GM06990 (cell line): ENCODE measurements at regions not wholly inside any gene's neighbourhood (a gene's known extent, or its start where the extent isn't known, plus 50 kb on each side); places are given as distances from the start of the nearest gene placed in this dataset.

Experiments
- DNase-seq: peaks from one replicate; pipeline ENCODE4 v3.0.0-alpha.2; 2011; ENCODE audit not compliant: insufficient read length; ENCODE audit errors: extremely low read depth
- H3K27me3 ChIP-seq: replicated peaks from 2 replicates; pipeline ENCODE4 v1.6.0; 2011; ENCODE audit warnings: low read length; ENCODE audit not compliant: control insufficient read depth, insufficient read depth
- H3K36me3 ChIP-seq: 2 replicates; pipeline ENCODE4 v1.5.1; 2011; ENCODE audit warnings: low read length; ENCODE audit not compliant: control insufficient read depth, insufficient read depth
- H3K4me3 ChIP-seq: replicated peaks from 2 replicates; pipeline ENCODE4 v1.5.1; 2011; ENCODE audit warnings: low read depth, mild to moderate bottlenecking, control low read depth, low read length
- CTCF ChIP-seq: IDR thresholded peaks from 2 replicates; pipeline ENCODE4 v1.5.1; 2011; ENCODE audit warnings: low read length, control low read depth, mild to moderate bottlenecking, inconsistent platforms; ENCODE audit not compliant: insufficient read depth, poor library complexity, severe bottlenecking

DNA sequence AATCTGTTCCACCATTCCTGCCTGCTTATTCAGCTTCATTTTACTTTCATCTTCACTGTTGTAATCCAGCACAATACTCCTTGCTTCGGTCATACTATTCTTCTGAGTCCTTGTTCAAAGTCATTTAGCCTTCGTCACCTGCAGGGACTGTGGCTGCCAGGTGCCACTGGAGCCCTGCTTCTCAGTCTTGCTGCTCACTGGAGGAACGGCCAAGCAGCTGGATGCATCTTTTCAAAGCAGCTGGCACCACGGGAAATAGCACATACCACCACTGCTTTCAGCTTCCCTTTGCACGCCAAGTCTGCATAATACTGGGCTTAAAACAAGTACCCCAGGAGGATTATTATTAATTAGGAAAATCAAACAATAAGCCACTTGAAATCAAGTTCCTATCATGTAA is 287.6 kb downstream of the BCHE start:
- no peak overlapping the region for H3K4me3 ChIP-seq
- no peaks in the 10 kb centered on the region for H3K27me3 ChIP-seq
- TF ChIP-seq CTCF = no peak
- no peaks in the 10 kb centered on the region for H3K36me3 ChIP-seq
- no peak for DNase-seq

- no peak for TF ChIP-seq CTCF
- Histone ChIP-seq H3K27me3 (no peaks in the 10 kb centered on the region), H3K36me3 (no peaks in the 10 kb centered on the region), H3K4me3 (no peak overlapping the region)
- DNase-seq = no peak
Observed at GRCh38 chr3:165549037-165549436, 288.2 kb downstream of the BCHE start.

DNA sequence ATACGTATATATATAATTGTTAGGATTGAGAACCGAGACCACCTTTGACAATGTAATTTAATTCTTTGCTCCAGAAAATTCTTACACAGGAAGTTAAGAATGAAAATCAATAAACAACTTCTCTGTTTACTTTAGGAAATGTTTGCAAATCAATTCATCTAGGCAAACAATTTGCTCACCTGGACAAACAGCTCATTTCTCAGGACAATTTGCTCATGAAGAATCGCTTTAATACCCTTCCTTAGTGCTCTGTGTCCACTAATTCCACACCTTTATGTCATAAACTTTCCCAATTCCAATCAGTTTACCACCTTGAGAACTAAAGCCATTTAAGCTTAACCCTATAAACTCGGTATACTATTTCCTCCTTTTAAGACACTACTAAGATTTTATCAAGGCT is 292.2 kb downstream of the BCHE start:
- Histone ChIP-seq H3K27me3 (no peaks in the 10 kb centered on the region), H3K36me3 (no peaks in the 10 kb centered on the region), H3K4me3 (no peak overlapping the region)
- DNase-seq = no peak
- TF ChIP-seq CTCF = no peak

DNA sequence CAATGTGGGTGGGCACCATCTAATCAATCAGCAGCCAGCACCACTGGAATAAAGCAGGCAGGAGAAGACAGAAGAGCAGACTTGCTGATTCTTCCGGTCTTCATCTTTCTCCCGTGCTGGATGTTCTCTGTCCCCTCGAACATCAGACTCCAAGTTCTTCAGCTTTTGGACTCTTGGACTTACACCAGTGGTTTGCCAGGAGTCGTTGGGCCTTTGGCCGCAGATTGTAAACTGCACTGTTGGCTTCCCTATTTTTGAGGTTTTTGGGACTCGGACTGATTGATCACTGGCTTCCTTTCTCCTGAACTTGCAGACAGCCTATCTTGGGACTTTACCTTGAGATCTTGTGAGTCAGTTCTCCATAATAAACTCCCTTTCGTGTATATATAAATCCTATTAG is 292.8 kb downstream of the BCHE start:
- H3K36me3 ChIP-seq = no peaks in the 10 kb centered on the region
- no peaks in the 10 kb centered on the region for H3K27me3 ChIP-seq
- DNase-seq = no peak
- H3K4me3 ChIP-seq = no peak overlapping the region
- no peak for TF ChIP-seq CTCF

DNA sequence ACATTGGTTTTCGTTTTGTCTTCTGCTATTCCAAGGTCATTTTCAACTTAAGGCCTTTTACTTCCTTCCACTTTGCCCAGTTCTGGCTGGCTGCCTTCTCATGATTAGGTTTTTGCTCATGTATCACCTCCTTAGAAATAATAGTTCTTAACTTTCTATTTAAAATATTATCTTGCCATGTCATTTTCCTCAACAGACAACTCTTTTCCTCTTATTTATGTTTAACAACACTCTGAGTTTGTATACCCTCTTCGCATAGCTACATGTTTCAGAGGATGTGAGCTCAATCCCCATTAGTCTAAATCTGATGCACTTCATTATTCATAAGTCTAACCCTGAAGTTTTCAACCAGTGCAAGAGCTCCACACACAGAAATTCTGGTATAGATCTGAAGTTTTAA is 299.1 kb downstream of the BCHE start:
- no peaks in the 10 kb centered on the region for H3K27me3 ChIP-seq
- H3K36me3 ChIP-seq = no peaks in the 10 kb centered on the region
- no peak for DNase-seq
- no peak for TF ChIP-seq CTCF
- no peak overlapping the region for H3K4me3 ChIP-seq

DNA sequence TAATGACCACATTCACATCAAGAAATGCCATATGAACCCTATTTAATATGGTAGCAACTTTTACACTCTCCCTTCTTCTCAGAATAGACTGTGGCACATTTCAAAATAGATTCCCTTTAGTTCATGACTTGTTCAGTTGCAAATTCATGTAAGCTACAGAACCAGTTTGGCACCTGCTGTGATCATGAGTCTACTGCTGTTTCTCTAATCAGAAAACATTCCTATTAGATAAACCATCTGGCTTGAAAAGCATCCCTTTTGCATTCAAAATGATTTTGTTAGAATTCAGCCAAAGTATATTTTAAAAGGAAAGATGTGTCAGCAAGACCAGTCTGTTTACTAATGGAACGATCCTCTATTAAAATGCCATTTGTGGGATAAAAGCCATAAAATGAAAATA is 304.4 kb downstream of the BCHE start:
- DNase-seq = no peak
- H3K4me3 ChIP-seq = no peak overlapping the region
- H3K27me3 ChIP-seq = no peaks in the 10 kb centered on the region
- no peak for TF ChIP-seq CTCF
- H3K36me3 ChIP-seq = no peaks in the 10 kb centered on the region
